BJ (cell line): ENCODE measurements at regions not wholly inside any gene's neighbourhood (a gene's known extent, or its start where the extent isn't known, plus 50 kb on each side); places are given as distances from the start of the nearest gene placed in this dataset.

ENCODE experiments used
- CTCF ChIA-PET: fragments of 350-600 bp; formaldehyde crosslinking; extraction: SDS; loops from one replicate; lab custom pipeline; 2021; ENCODE audit warnings: antibody characterized with exemption, inconsistent platforms; lab: Yijun Ruan, JAX
- POLR2A ChIA-PET: fragments of 300-600 bp; sonication (Branson Sonifier 250); formaldehyde crosslinking; extraction: SDS; loops from one replicate; lab custom pipeline; 2021; ENCODE audit warnings: antibody characterized with exemption; lab: Charles Lee
- DNase-seq: peaks from one replicate; pipeline ENCODE4 v3.0.0-alpha.2; 2011; ENCODE audit warnings: low read depth
- H3K27me3 ChIP-seq: 2 replicates; pipeline ENCODE4 v1.6.0; 2011; ENCODE audit warnings: low read length; ENCODE audit not compliant: control insufficient read depth, insufficient read depth
- H3K36me3 ChIP-seq: 2 replicates; pipeline ENCODE4 v1.5.1; 2011; ENCODE audit warnings: low read length; ENCODE audit not compliant: control insufficient read depth, insufficient read depth
- H3K4me3 ChIP-seq: 2 replicates; pipeline ENCODE4 v1.5.1; 2011; ENCODE audit warnings: low read depth, mild to moderate bottlenecking, control low read depth, low read length
- CTCF ChIP-seq: IDR thresholded peaks from 2 replicates; pipeline ENCODE4 v1.5.1; 2011; ENCODE audit warnings: low read depth, mild to moderate bottlenecking, control low read depth, inconsistent platforms, low read length, moderate library complexity; ENCODE audit not compliant: insufficient read depth

- Histone ChIP-seq H3K36me3 (no peaks in the 10 kb centered on the region), H3K27me3 (no peaks in the 10 kb centered on the region), H3K4me3 (no peak overlapping the region)
- peak; percentile 93 for DNase-seq
- CTCF ChIA-PET = interaction anchor here (0.5 to 10.6 kb wide), 16 partner anchors 9 to 507 kb away, joined by 3 to 261 read pairs (median 6); partner anchors contain the start of gene BCAR3
- POLR2A ChIA-PET = no interaction called here
- TF ChIP-seq CTCF = no peak
These were observed 67.5 kb downstream of the DNTTIP2 start for GRCh38 chr1:93811326-93812065.

- H3K4me3 ChIP-seq = no peak overlapping the region
- ChIA-PET POLR2A (interaction anchor here (0.6 kb wide), 1 partner anchor 346 kb away, joined by 6 read pairs; no protein-coding TSS in a partner anchor), CTCF (interaction anchor here (1.2 to 10.6 kb wide), 6 partner anchors 34 to 176 kb away, joined by 3 to 261 read pairs (median 8); partner anchors contain the start of gene BCAR3)
- no peaks in the 10 kb centered on the region for H3K36me3 ChIP-seq
- peak; percentile 30 for DNase-seq
- TF ChIP-seq CTCF = no peak
- no peaks in the 10 kb centered on the region for H3K27me3 ChIP-seq
These were observed 68.7 kb downstream of the DNTTIP2 start for GRCh38 chr1:93810316-93810715.

- no peak overlapping the region for H3K4me3 ChIP-seq
- no peaks in the 10 kb centered on the region for H3K36me3 ChIP-seq
- CTCF ChIA-PET = no interaction called here
- DNase-seq = no peak
- TF ChIP-seq CTCF = no peak
- POLR2A ChIA-PET = no interaction called here
- no peaks in the 10 kb centered on the region for H3K27me3 ChIP-seq
These were observed 70.1 kb downstream of the DNTTIP2 start for GRCh38 chr1:93808871-93809270.

GRCh38 chr1:93807311-93807930 lies 71.6 kb downstream of the DNTTIP2 start:
- DNase-seq = no peak
- Histone ChIP-seq H3K27me3 (no peaks in the 10 kb centered on the region), H3K36me3 (no peaks in the 10 kb centered on the region), H3K4me3 (no peak overlapping the region)
- ChIA-PET CTCF (no interaction called here), POLR2A (interaction anchor here (0.6 kb wide), 1 partner anchor 25 kb away, joined by 13 read pairs; no protein-coding TSS in a partner anchor)
- no peak for TF ChIP-seq CTCF

GRCh38 chr1:93805027-93805610 lies 73.9 kb downstream of the DNTTIP2 start:
- DNase-seq = no peak
- no peaks in the 10 kb centered on the region for H3K36me3 ChIP-seq
- CTCF ChIA-PET = interaction anchor here (1.4 to 2.5 kb wide), 2 partner anchors 9 to 39 kb away, joined by 4 to 8 read pairs; no protein-coding TSS in a partner anchor
- H3K4me3 ChIP-seq = no peak overlapping the region
- TF ChIP-seq CTCF = no peak
- POLR2A ChIA-PET = interaction anchor here (0.5 kb wide), 1 partner anchor 11 kb away, joined by 3 read pairs; no protein-coding TSS in a partner anchor
- H3K27me3 ChIP-seq = no peaks in the 10 kb centered on the region
